Activated T-cell treated with anti-CD3 and anti-CD28 coated beads, Interleukin-2, amount 50 U/mL, for 72 hours (primary cell): ENCODE measurements at regions not wholly inside any gene's neighbourhood (a gene's known extent, or its start where the extent isn't known, plus 50 kb on each side); places are given as distances from the start of the nearest gene placed in this dataset.
"Not testable (repeated sequence)": the region's sequence is repeated elsewhere in the genome, so short reads cannot be mapped to it uniquely, and the experiment has no call there.

ENCODE experiments used
- ATAC-seq, 2 donors: fragments of 150-1000 bp; cut with Tn5 transposase; replicated peaks in 1 of 2; 2 replicates each; pipeline ENCODE4 v1.10.0; 2021; ENCODE audit warnings: moderate library complexity in 2 of 2, mild to moderate bottlenecking in 1 of 2
- DNase-seq, 2 donors: peaks; one replicate each; pipeline ENCODE4 v3.0.0; 2021 to 2022; ENCODE audit warnings: mixed read lengths in 1 of 2
- H3K27ac Mint-ChIP-seq: one replicate; pipeline ENCODE4 v1.8.0; 2022; ENCODE audit warnings: mild to moderate bottlenecking, moderate library complexity, mixed read lengths
- H3K27me3 Mint-ChIP-seq: one replicate; pipeline ENCODE4 v1.8.0; 2022; ENCODE audit warnings: low read depth, mixed read lengths
- H3K36me3 Mint-ChIP-seq, 2 donors: one replicate each; pipeline ENCODE4 v1.8.0; 2022; ENCODE audit warnings: mixed read lengths in 2 of 2, mild to moderate bottlenecking in 1 of 2; ENCODE audit not compliant: insufficient read depth in 2 of 2
- H3K4me1 Mint-ChIP-seq: one replicate; pipeline ENCODE4 v1.8.0; 2022; ENCODE audit warnings: low read depth, mixed read lengths
- H3K4me3 Mint-ChIP-seq, 2 donors: one replicate each; pipeline ENCODE4 v1.8.0; 2022; ENCODE audit warnings: mild to moderate bottlenecking in 2 of 2, mixed read lengths in 2 of 2, moderate library complexity in 2 of 2
- H3K9me3 Mint-ChIP-seq, 2 donors: one replicate each; pipeline ENCODE4 v1.8.0; 2022; ENCODE audit warnings: mixed read lengths in 2 of 2

GRCh38 chr10:83522456-83522855, 616.9 kb upstream of the GHITM start:
- peaks cover 2 to 3% of the 10 kb centered on the region in 2 donors for H3K36me3 Mint-ChIP-seq
- H3K27ac Mint-ChIP-seq: no peak overlapping the region
- no peak overlapping the region for H3K4me3 Mint-ChIP-seq

GRCh38 chr10:83522881-83523386, 616.4 kb upstream of the GHITM start:
- DNase-seq (no peak), ATAC-seq (no peak)
- no peak overlapping the region for H3K27ac Mint-ChIP-seq
- H3K4me1 Mint-ChIP-seq: no peaks in the 10 kb centered on the region
- H3K9me3 Mint-ChIP-seq: peaks cover 6 to 14% of the 10 kb centered on the region in 2 donors
- no peak overlapping the region for H3K4me3 Mint-ChIP-seq
- H3K27me3 Mint-ChIP-seq: no peaks in the 10 kb centered on the region
- peaks cover 3 to 6% of the 10 kb centered on the region in 2 donors for H3K36me3 Mint-ChIP-seq

More at GRCh38 chr10:83522456-83522855, 616.9 kb upstream of the GHITM start:
- H3K4me1 Mint-ChIP-seq: no peaks in the 10 kb centered on the region
- ATAC-seq (no peak), DNase-seq (no peak)
- no peaks in the 10 kb centered on the region for H3K27me3 Mint-ChIP-seq
- peaks cover 6 to 14% of the 10 kb centered on the region in 2 donors for H3K9me3 Mint-ChIP-seq

- H3K4me1 Mint-ChIP-seq: no peaks in the 10 kb centered on the region
These were observed 611.4 kb upstream of the GHITM start for GRCh38 chr10:83527934-83528333.

GRCh38 chr10:83533290-83533689, 606.0 kb upstream of the GHITM start:
- DNase-seq (no peak), ATAC-seq (no peak)
- Mint-ChIP-seq H3K9me3 (peaks cover 4% of the 10 kb centered on the region in 2 donors), H3K27ac (no peak overlapping the region), H3K4me1 (no peaks in the 10 kb centered on the region), H3K4me3 (no peak overlapping the region), H3K27me3 (no peaks in the 10 kb centered on the region), H3K36me3 (no peaks in the 10 kb centered on the region)

More at GRCh38 chr10:83527934-83528333, 611.4 kb upstream of the GHITM start:
- H3K27me3 Mint-ChIP-seq: no peaks in the 10 kb centered on the region
- H3K27ac Mint-ChIP-seq: no peak overlapping the region
- H3K4me3 Mint-ChIP-seq: no peak overlapping the region
- DNase-seq (no peak), ATAC-seq (no peak)
- peaks cover 10 to 19% of the 10 kb centered on the region in 2 donors for H3K9me3 Mint-ChIP-seq
- peaks cover 3 to 6% of the 10 kb centered on the region in 2 donors for H3K36me3 Mint-ChIP-seq

GRCh38 chr10:83536426-83536825, 602.9 kb upstream of the GHITM start:
- no peaks in the 10 kb centered on the region for H3K4me1 Mint-ChIP-seq
- peaks cover 2 to 7% of the 10 kb centered on the region in 2 donors for H3K9me3 Mint-ChIP-seq
- H3K27me3 Mint-ChIP-seq: no peaks in the 10 kb centered on the region
- no peaks in the 10 kb centered on the region for H3K36me3 Mint-ChIP-seq
- DNase-seq (no peak), ATAC-seq (no peak)
- H3K4me3 Mint-ChIP-seq: no peak overlapping the region
- H3K27ac Mint-ChIP-seq: no peak overlapping the region

GRCh38 chr10:83538047-83538446, 601.3 kb upstream of the GHITM start:
- no peak for ATAC-seq
- no peak for DNase-seq
- no peaks in the 10 kb centered on the region for H3K36me3 Mint-ChIP-seq
- H3K9me3 Mint-ChIP-seq: peaks cover 2 to 7% of the 10 kb centered on the region in 2 donors
- H3K4me3 Mint-ChIP-seq: no peak overlapping the region
- H3K27me3 Mint-ChIP-seq: no peaks in the 10 kb centered on the region
- no peaks in the 10 kb centered on the region for H3K4me1 Mint-ChIP-seq
- H3K27ac Mint-ChIP-seq: no peak overlapping the region

GRCh38 chr10:83539528-83540308, 599.6 kb upstream of the GHITM start:
- ATAC-seq (no peak), DNase-seq (no peak)
- Mint-ChIP-seq H3K27ac (no peak overlapping the region), H3K4me3 (no peak overlapping the region), H3K36me3 (no peaks in the 10 kb centered on the region), H3K9me3 (peaks cover 0 to 6% of the 10 kb centered on the region in 2 donors), H3K27me3 (no peaks in the 10 kb centered on the region), H3K4me1 (no peaks in the 10 kb centered on the region)

- ATAC-seq: no peak
- Mint-ChIP-seq H3K36me3 (no peaks in the 10 kb centered on the region), H3K27ac (no peak overlapping the region), H3K4me1 (no peaks in the 10 kb centered on the region), H3K9me3 (peaks cover 0 to 6% of the 10 kb centered on the region in 2 donors), H3K27me3 (no peaks in the 10 kb centered on the region), H3K4me3 (no peak overlapping the region)
- DNase-seq: no peak
These were observed 598.3 kb upstream of the GHITM start for GRCh38 chr10:83541046-83541445.

GRCh38 chr10:83542774-83543411, 596.4 kb upstream of the GHITM start:
- Mint-ChIP-seq H3K27ac (no peak overlapping the region), H3K4me3 (no peak overlapping the region), H3K27me3 (no peaks in the 10 kb centered on the region), H3K9me3 (peaks cover 0 to 6% of the 10 kb centered on the region in 2 donors), H3K36me3 (no peaks in the 10 kb centered on the region), H3K4me1 (no peaks in the 10 kb centered on the region)
- ATAC-seq: no peak
- DNase-seq: no peak

GRCh38 chr10:83543691-83544462, 595.4 kb upstream of the GHITM start:
- no peak overlapping the region for H3K27ac Mint-ChIP-seq
- no peak overlapping the region for H3K4me3 Mint-ChIP-seq
- H3K27me3 Mint-ChIP-seq: no peaks in the 10 kb centered on the region
- H3K9me3 Mint-ChIP-seq: peaks cover 0 to 6% of the 10 kb centered on the region in 2 donors
- H3K36me3 Mint-ChIP-seq: no peaks in the 10 kb centered on the region
- H3K4me1 Mint-ChIP-seq: no peaks in the 10 kb centered on the region
- no peak for ATAC-seq
- DNase-seq: no peak

- Mint-ChIP-seq H3K4me1 (no peaks in the 10 kb centered on the region), H3K27ac (no peak overlapping the region), H3K4me3 (no peak overlapping the region), H3K9me3 (peaks cover 0 to 2% of the 10 kb centered on the region in 2 donors), H3K27me3 (no peaks in the 10 kb centered on the region), H3K36me3 (no peaks in the 10 kb centered on the region)
- DNase-seq (no peak), ATAC-seq (no peak)
These were observed 593.4 kb upstream of the GHITM start for GRCh38 chr10:83545901-83546391.

- H3K4me3 Mint-ChIP-seq, H3K27me3 Mint-ChIP-seq, H3K4me1 Mint-ChIP-seq, H3K27ac Mint-ChIP-seq, H3K36me3 Mint-ChIP-seq, H3K9me3 Mint-ChIP-seq, ATAC-seq, DNase-seq: not testable (repeated sequence)
These were observed 588.1 kb upstream of the GHITM start for GRCh38 chr10:83551190-83551589.

- no peaks in the 10 kb centered on the region for H3K27me3 Mint-ChIP-seq
- no peak overlapping the region for H3K4me3 Mint-ChIP-seq
- peaks cover 0 to 9% of the 10 kb centered on the region in 2 donors for H3K9me3 Mint-ChIP-seq
- H3K36me3 Mint-ChIP-seq: no peaks in the 10 kb centered on the region
- no peak overlapping the region for H3K27ac Mint-ChIP-seq
- ATAC-seq (no peak), DNase-seq (no peak)
- H3K4me1 Mint-ChIP-seq: no peaks in the 10 kb centered on the region
These were observed 585.9 kb upstream of the GHITM start for GRCh38 chr10:83553366-83553765.
